Neuronal stem cell (in vitro differentiated cells): ENCODE measurements at regions not wholly inside any gene's neighbourhood (a gene's known extent, or its start where the extent isn't known, plus 50 kb on each side); places are given as distances from the start of the nearest gene placed in this dataset.
"Not testable (repeated sequence)": the region's sequence is repeated elsewhere in the genome, so short reads cannot be mapped to it uniquely, and the experiment has no call there.

Experiments used
- DNase-seq: peaks from one replicate; pipeline ENCODE4 v3.0.0-alpha.2; 2013; ENCODE audit warnings: low spot score
- H2AFZ ChIP-seq: one replicate; pipeline ENCODE4 v1.6.1; 2013; ENCODE audit warnings: mild to moderate bottlenecking, low read length, inconsistent platforms
- H2AK5ac ChIP-seq: 2 replicates; pipeline ENCODE4 v1.6.1; 2013; ENCODE audit warnings: low read depth, mild to moderate bottlenecking, inconsistent platforms, low read length, moderate library complexity, mixed read lengths
- H2BK120ac ChIP-seq: 2 replicates; pipeline ENCODE4 v1.6.1; 2013; ENCODE audit warnings: low read depth, mild to moderate bottlenecking, inconsistent platforms, low read length, moderate library complexity, mixed read lengths
- H2BK12ac ChIP-seq: one replicate; pipeline ENCODE4 v1.6.1; 2013; ENCODE audit warnings: low read length, inconsistent platforms
- H2BK15ac ChIP-seq: 2 replicates; pipeline ENCODE4 v1.6.1; 2013; ENCODE audit warnings: mild to moderate bottlenecking, low read length, inconsistent platforms, mixed read lengths
- H2BK5ac ChIP-seq: one replicate; pipeline ENCODE4 v1.6.1; 2013; ENCODE audit warnings: inconsistent platforms, mild to moderate bottlenecking, low read length, moderate library complexity
- H3K14ac ChIP-seq: one replicate; pipeline ENCODE4 v1.6.1; 2013; ENCODE audit warnings: low read length, inconsistent platforms
- H3K18ac ChIP-seq: 2 replicates; pipeline ENCODE4 v1.6.1; 2013; ENCODE audit warnings: low read length, inconsistent platforms
- H3K23ac ChIP-seq: 2 replicates; pipeline ENCODE4 v1.6.1; 2013; ENCODE audit warnings: low read depth, mild to moderate bottlenecking, mixed read lengths, low read length, inconsistent platforms; ENCODE audit not compliant: poor library complexity
- H3K27ac ChIP-seq: replicated peaks from 3 replicates; pipeline ENCODE4 v1.5.1; 2013; ENCODE audit warnings: low read length, inconsistent platforms
- H3K27me3 ChIP-seq, 3 experiments: 2 replicates each; pipeline ENCODE4 v1.6.1; 2013; ENCODE audit warnings: low read length in 3 of 3, mild to moderate bottlenecking in 2 of 3, inconsistent platforms in 1 of 3, low read depth in 1 of 3, mixed read lengths in 1 of 3, moderate library complexity in 1 of 3; ENCODE audit not compliant: control insufficient read depth in 3 of 3, insufficient read depth in 3 of 3
- H3K36me3 ChIP-seq, 2 donors: replicated peaks in 1 of 2; 2 replicates each; pipeline ENCODE4 v1.6.1; 2013; ENCODE audit warnings: low read length in 2 of 2; ENCODE audit not compliant: control insufficient read depth in 2 of 2, insufficient read depth in 2 of 2
- H3K4ac ChIP-seq: 2 replicates; pipeline ENCODE4 v1.6.1; 2013; ENCODE audit warnings: inconsistent platforms, mild to moderate bottlenecking, low read length, moderate library complexity
- H3K4me1 ChIP-seq, 2 donors: 1 replicate in 1 of 2; 2 replicates in 1 of 2; pipeline ENCODE4 v1.6.1; 2013; ENCODE audit warnings: low read length in 2 of 2, low read depth in 1 of 2; ENCODE audit not compliant: control insufficient read depth in 2 of 2, insufficient read depth in 1 of 2
- H3K4me2 ChIP-seq: one replicate; pipeline ENCODE4 v1.6.1; 2013; ENCODE audit warnings: mild to moderate bottlenecking, low read length, inconsistent platforms; ENCODE audit not compliant: insufficient read depth, poor library complexity, severe bottlenecking
- H3K4me3 ChIP-seq, 2 donors: 2 replicates each; pipeline ENCODE4 v1.5.1; 2013; ENCODE audit warnings: low read length in 2 of 2, mild to moderate bottlenecking in 2 of 2, inconsistent platforms in 1 of 2, moderate library complexity in 1 of 2
- H3K79me1 ChIP-seq: one replicate; pipeline ENCODE4 v1.6.1; 2013; ENCODE audit warnings: low read depth, mild to moderate bottlenecking, inconsistent platforms, low read length, moderate library complexity
- H3K9ac ChIP-seq: one replicate; pipeline ENCODE4 v1.6.1; 2013; ENCODE audit warnings: mild to moderate bottlenecking, low read depth, low read length, inconsistent platforms; ENCODE audit not compliant: poor library complexity
- H3K9me3 ChIP-seq, 2 donors: replicated peaks in 1 of 2; 2 replicates each; pipeline versions ENCODE3 to v1.6.1; 2013; ENCODE audit warnings: low read length in 2 of 2, mild to moderate bottlenecking in 2 of 2, inconsistent platforms in 1 of 2, low read depth in 1 of 2, mixed read lengths in 1 of 2, moderate library complexity in 1 of 2; ENCODE audit not compliant: control insufficient read depth in 2 of 2, insufficient read depth in 1 of 2
- H4K8ac ChIP-seq: one replicate; pipeline ENCODE4 v1.6.1; 2013; ENCODE audit warnings: low read depth, mild to moderate bottlenecking, inconsistent platforms, low read length, moderate library complexity
- H4K91ac ChIP-seq: one replicate; pipeline ENCODE4 v1.6.1; 2013; ENCODE audit warnings: low read length, low read depth, mild to moderate bottlenecking, inconsistent platforms; ENCODE audit not compliant: poor library complexity
- WGBS, 2 donors: extraction: QIAGEN DNeasy Blood & Tissue Kit; methylation state at CpG; one replicate each; pipeline ENCODE4 v1.1.7; 2013; ENCODE audit warnings: missing lambda C conversion rate in 2 of 2, mixed read lengths in 1 of 2; ENCODE audit not compliant: insufficient read length in 2 of 2, insufficient replicate concordance in 1 of 2; ENCODE audit errors: extremely low coverage in 2 of 2; 5-methylcytosine and 5-hydroxymethylcytosine counted together

- no peak for DNase-seq
- no CpG with 5 or more reads among the region's 17 CpGs for WGBS, 2 donors
- no peak overlapping the region for H4K8ac ChIP-seq
- H2AK5ac ChIP-seq: no peak overlapping the region
- no peak overlapping the region for H3K4me2 ChIP-seq
- H3K14ac ChIP-seq: peak overlapping the region; percentile 38
- no peaks in the 10 kb centered on the region for H3K27me3 ChIP-seq
- H2BK5ac ChIP-seq: no peak overlapping the region
- H3K4me1 ChIP-seq: no peaks in the 10 kb centered on the region
- H3K4ac ChIP-seq: no peak overlapping the region
- H2BK12ac ChIP-seq: no peak overlapping the region
- H3K9me3 ChIP-seq: no peaks in the 10 kb centered on the region
- H2AFZ ChIP-seq: no peak overlapping the region
- H3K27ac ChIP-seq: no peak overlapping the region
- peak overlapping the region; percentile 80 for H3K18ac ChIP-seq
- H3K4me3 ChIP-seq: no peak overlapping the region
- H2BK15ac ChIP-seq: no peak overlapping the region
- no peak overlapping the region for H2BK120ac ChIP-seq
- H3K9ac ChIP-seq: no peak overlapping the region
- no peak overlapping the region for H4K91ac ChIP-seq
- no peaks in the 10 kb centered on the region for H3K36me3 ChIP-seq
- H3K23ac ChIP-seq: no peak overlapping the region
- no peaks in the 10 kb centered on the region for H3K79me1 ChIP-seq
Measured at GRCh38 chr15:30783019-30783418, 120.7 kb upstream of the FAN1 start.

DNA sequence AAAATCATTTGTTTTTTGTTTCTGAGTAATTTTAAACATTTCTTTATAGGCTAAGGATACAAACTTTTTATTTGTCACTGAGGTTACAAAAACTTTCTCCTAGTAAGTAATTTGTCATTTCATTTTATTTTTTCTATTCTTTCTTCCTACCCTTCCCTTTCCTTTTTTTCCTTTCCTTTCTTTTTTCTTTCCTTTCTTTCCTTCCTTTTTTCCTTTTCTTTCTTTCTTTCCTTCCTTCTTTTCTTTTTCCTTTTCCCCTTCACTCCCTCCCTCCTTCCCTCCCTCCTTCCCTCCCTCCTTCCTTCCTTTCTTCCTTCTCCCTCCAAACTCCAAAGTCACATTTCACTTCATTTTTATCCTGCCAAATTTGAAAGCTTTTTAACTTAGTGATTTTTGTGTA, 115.1 kb upstream of the FAN1 start:
- H3K4me1 ChIP-seq: no peaks in the 10 kb centered on the region
- no peaks in the 10 kb centered on the region for H3K27me3 ChIP-seq
- no peak overlapping the region for H3K4me3 ChIP-seq
- no peak overlapping the region for H3K18ac ChIP-seq
- H2BK15ac ChIP-seq: no peak overlapping the region
- no peak overlapping the region for H3K23ac ChIP-seq
- H3K9ac ChIP-seq: no peak overlapping the region
- H2BK12ac ChIP-seq: no peak overlapping the region
- no peak overlapping the region for H3K4ac ChIP-seq
- H2AK5ac ChIP-seq: no peak overlapping the region
- no peak overlapping the region for H2BK5ac ChIP-seq
- H2BK120ac ChIP-seq: no peak overlapping the region
- H3K14ac ChIP-seq: no peak overlapping the region
- no peak overlapping the region for H3K27ac ChIP-seq
- DNase-seq: no peak
- no peak overlapping the region for H3K4me2 ChIP-seq
- peaks cover 3% of the 10 kb centered on the region for H3K79me1 ChIP-seq
- no peak overlapping the region for H4K91ac ChIP-seq
- H4K8ac ChIP-seq: no peak overlapping the region
- no peaks in the 10 kb centered on the region for H3K9me3 ChIP-seq
- H2AFZ ChIP-seq: no peak overlapping the region
- no peaks in the 10 kb centered on the region for H3K36me3 ChIP-seq

DNA sequence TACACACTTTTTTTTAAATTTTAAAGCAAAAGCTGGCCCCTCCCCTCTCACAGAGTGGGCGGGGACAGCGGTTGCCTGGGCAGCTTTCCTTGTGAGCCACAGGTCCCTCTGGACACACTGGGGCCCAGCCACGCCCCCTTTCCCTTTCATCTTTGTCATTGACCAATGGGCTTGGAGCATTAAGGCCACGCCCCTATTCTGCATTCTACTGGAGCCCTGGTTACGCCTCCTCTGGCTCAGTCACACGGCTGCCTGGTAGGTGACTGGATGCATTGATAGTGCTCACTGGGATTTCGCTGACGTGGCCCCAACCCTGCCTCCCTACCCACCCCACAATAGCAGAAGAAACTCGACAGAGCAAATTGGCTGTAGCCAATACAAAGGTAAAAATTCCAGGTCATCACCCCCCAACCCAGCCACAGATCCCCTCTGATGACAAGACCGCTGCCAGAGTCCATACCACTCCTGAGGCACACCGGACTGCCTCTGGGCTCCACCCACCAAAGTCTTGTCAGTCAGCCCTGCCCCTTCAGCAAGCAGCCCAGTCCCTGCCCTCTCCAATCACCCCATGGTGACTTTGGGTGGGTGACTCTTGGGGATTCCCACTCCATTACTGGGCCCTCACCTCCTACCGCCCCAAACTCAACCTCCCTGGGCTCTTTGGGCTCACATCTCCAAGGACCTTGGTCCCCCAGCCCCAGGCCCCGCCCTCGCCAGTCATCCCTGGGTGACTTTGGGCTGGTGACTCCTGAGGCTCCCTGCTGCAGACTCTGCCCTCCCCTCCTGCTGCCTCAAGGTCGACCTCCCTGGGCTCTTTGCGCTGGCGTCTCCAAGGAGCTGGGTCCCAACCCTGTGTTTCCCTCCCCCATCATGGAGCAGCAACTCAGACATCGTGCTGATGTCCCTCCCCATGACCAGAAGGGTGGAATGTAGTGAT, 112.2 kb upstream of the FAN1 start:
- no peak overlapping the region for H2BK12ac ChIP-seq
- H3K14ac ChIP-seq: no peak overlapping the region
- H3K27ac ChIP-seq: no peak overlapping the region
- no peak overlapping the region for H4K8ac ChIP-seq
- DNase-seq: no peak
- no peak overlapping the region for H2AK5ac ChIP-seq
- H3K79me1 ChIP-seq: peaks cover 3% of the 10 kb centered on the region
- no peak overlapping the region for H3K4me2 ChIP-seq
- H3K18ac ChIP-seq: peak overlapping the region; percentile 48
- no peak overlapping the region for H2BK15ac ChIP-seq
- H4K91ac ChIP-seq: no peak overlapping the region
- no peaks in the 10 kb centered on the region for H3K27me3 ChIP-seq
- H2BK120ac ChIP-seq: no peak overlapping the region
- no peaks in the 10 kb centered on the region for H3K4me1 ChIP-seq
- H3K9me3 ChIP-seq: no peaks in the 10 kb centered on the region
- no peak overlapping the region for H3K23ac ChIP-seq
- no peak overlapping the region for H3K4ac ChIP-seq
- WGBS, 2 donors: no CpG with 5 or more reads among the region's 18 CpGs
- H3K4me3 ChIP-seq: no peak overlapping the region
- no peaks in the 10 kb centered on the region for H3K36me3 ChIP-seq
- no peak overlapping the region for H2BK5ac ChIP-seq
- no peak overlapping the region for H3K9ac ChIP-seq
- H2AFZ ChIP-seq: no peak overlapping the region

- not testable (repeated sequence) for H3K4ac ChIP-seq, H3K23ac ChIP-seq, H3K9me3 ChIP-seq, H2BK15ac ChIP-seq, H3K36me3 ChIP-seq, H3K4me1 ChIP-seq, H3K4me3 ChIP-seq, H2BK120ac ChIP-seq, H4K8ac ChIP-seq, H3K79me1 ChIP-seq, H3K27me3 ChIP-seq, DNase-seq, H3K9ac ChIP-seq, H3K14ac ChIP-seq, H3K18ac ChIP-seq, H2BK12ac ChIP-seq, H2AK5ac ChIP-seq, H3K4me2 ChIP-seq, H3K27ac ChIP-seq, H2BK5ac ChIP-seq, H2AFZ ChIP-seq, H4K91ac ChIP-seq
- no CpG with 5 or more reads among the region's 3 CpGs for WGBS, 2 donors
Measured at GRCh38 chr15:30792843-30793242, 110.9 kb upstream of the FAN1 start.
